ENCODE measurements at regions not wholly inside any gene's neighbourhood (a gene's known extent, or its start where the extent isn't known, plus 50 kb on each side); places are given as distances from the start of the nearest gene placed in this dataset.
"Not testable (repeated sequence)": the region's sequence is repeated elsewhere in the genome, so short reads cannot be mapped to it uniquely, and the experiment has no call there.

- no peak for DNase-seq
Measured at GRCh38 chr5:155783246-155783645, 543.7 kb upstream of the SGCD start.

- no peak for DNase-seq
Measured at GRCh38 chr5:155783791-155784190, 543.2 kb upstream of the SGCD start.

GRCh38 chr5:155786108-155786507, 540.9 kb upstream of the SGCD start:
- DNase-seq = no peak

GRCh38 chr5:155792873-155793272, 534.1 kb upstream of the SGCD start:
- no peak for DNase-seq

GRCh38 chr5:155794795-155795194, 532.2 kb upstream of the SGCD start:
- DNase-seq = no peak

- no peak for DNase-seq
Measured at GRCh38 chr5:155799308-155799707, 527.7 kb upstream of the SGCD start.

- DNase-seq = no peak
Measured at GRCh38 chr5:155807884-155808576, 518.9 kb upstream of the SGCD start.

- no peak for DNase-seq
Measured at GRCh38 chr5:155815248-155815647, 511.7 kb upstream of the SGCD start.

- DNase-seq = no peak
Measured at GRCh38 chr5:155822177-155822576, 504.8 kb upstream of the SGCD start.

GRCh38 chr5:155826611-155827507, 500.1 kb upstream of the SGCD start:
- DNase-seq = no peak

- DNase-seq = not testable (repeated sequence)
Measured at GRCh38 chr5:155827508-155827815, 499.5 kb upstream of the SGCD start.

- no peak for DNase-seq
Measured at GRCh38 chr5:155827949-155828348, 499.0 kb upstream of the SGCD start.

- DNase-seq = no peak
Measured at GRCh38 chr5:155831491-155831890, 495.5 kb upstream of the SGCD start.

GRCh38 chr5:155833287-155833686, 493.7 kb upstream of the SGCD start:
- no peak for DNase-seq

GRCh38 chr5:155834271-155834975, 492.5 kb upstream of the SGCD start:
- no peak for DNase-seq

- no peak for DNase-seq
Measured at GRCh38 chr5:155836089-155836803, 490.7 kb upstream of the SGCD start.

GRCh38 chr5:155838394-155838793, 488.6 kb upstream of the SGCD start:
- DNase-seq = no peak

GRCh38 chr5:155839251-155840037, 487.5 kb upstream of the SGCD start:
- no peak for DNase-seq

GRCh38 chr5:155844542-155844941, 482.4 kb upstream of the SGCD start:
- DNase-seq = no peak

- DNase-seq = no peak
Measured at GRCh38 chr5:155850370-155850769, 476.6 kb upstream of the SGCD start.

- no peak for DNase-seq
Measured at GRCh38 chr5:155866971-155867370, 460.0 kb upstream of the SGCD start.

GRCh38 chr5:155867522-155868088, 459.4 kb upstream of the SGCD start:
- no peak for DNase-seq

Measured in activated gamma-delta T cell (primary cell).